COR-L47 (cell line): ENCODE measurements at regions not wholly inside any gene's neighbourhood (a gene's known extent, or its start where the extent isn't known, plus 50 kb on each side); places are given as distances from the start of the nearest gene placed in this dataset.
A peak's percentile ranks its signal among the peaks of the same experiment; 100 is the strongest.
"Not testable (repeated sequence)": the region's sequence is repeated elsewhere in the genome, so short reads cannot be mapped to it uniquely, and the experiment has no call there.

Source experiments
- DNase-seq: peaks from one replicate; lab custom pipeline; 2025; lab: John Stamatoyannopoulos, UW

DNA sequence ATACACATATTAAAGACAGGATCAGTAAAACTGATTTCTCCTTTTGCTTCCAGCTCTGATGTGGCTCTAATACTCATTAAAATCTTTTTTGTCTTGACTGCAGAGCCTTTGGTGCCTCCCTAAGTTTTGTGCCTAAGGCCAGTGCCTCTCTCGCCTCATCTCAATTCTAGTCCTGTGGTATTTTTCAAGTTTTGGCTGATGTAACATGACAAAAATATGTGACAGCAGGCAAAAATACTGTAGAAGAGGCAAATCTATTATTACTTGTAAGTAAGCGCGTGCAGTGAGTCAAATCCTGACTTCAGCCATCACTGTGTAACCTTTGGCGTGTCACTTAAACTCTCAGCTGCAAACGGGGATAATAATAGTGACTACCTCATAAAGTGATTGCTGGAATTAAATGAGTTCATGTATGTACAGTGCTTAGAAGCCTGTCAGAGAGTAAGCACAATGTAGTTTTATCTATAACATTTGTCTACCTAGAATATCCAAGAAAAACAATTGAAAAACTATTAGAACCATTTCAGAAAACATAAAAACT is 74.0 kb downstream of the MAB21L3 start:
- DNase-seq = no peak

DNA sequence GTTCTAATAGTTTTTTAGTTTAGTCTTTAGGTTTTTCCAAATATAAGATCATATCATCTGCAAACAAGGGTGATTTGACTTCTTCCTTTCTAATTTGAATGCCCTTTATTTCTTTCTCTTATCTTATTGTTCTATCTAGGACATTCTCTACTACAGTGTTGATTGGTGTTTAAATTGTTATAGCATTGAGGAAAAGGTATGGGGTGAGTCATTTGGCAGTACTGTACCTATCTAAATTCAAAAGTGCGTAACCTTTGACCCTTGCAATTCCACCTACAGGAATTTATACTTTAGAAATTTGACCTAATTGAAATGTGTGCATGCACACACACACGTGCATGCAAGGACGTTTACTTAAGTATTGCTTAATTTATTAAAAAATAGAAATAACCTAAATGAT is 78.3 kb downstream of the MAB21L3 start:
- DNase-seq = no peak

DNA sequence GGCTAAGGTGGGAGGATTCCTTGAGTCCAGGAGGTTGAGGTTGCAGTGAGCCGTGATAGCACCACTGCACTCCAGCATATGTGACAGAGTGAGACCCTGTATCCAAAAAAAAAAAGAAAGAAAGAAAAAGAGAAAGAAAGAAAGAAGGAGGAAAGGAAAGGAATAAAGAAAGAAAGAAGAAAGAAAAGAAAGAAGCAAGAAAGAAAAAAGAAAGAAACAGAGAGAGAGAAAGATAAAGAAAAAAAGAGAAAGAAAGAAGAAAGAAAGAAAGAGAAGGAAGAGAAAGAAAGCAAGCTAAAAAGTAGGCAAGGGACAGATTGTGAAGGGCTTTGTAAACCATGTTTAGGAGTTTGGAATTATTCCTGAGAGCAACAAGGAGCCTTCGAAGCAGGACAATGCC is 80.1 kb downstream of the MAB21L3 start:
- no peak for DNase-seq

GRCh38 chr1:116193768-116194167 is 82.6 kb downstream of the MAB21L3 start:
- DNase-seq = no peak

DNA sequence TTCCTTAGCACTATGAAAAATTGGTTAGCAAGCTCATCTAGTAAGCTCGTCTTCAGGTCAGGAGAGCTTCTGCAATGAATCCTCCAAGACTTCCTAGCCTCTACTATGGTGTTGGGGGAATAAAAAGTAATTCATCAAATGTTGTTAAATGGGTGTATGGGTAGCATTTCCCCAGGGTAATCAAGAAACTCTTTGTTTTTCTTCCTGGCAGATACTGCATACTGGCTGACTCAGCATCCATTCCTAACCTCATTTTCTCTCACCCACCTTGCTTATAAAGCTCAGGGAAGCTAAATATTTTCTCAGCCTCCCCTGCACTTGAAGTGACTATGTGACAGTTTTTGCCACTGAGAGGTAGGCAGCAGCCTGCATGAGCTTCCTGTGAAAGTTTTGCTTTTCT is 83.4 kb downstream of the MAB21L3 start:
- no peak for DNase-seq

GRCh38 chr1:116195077-116195868 is 84.1 kb downstream of the MAB21L3 start:
- no peak for DNase-seq

GRCh38 chr1:116200343-116200742 is 89.1 kb downstream of the MAB21L3 start:
- DNase-seq = not testable (repeated sequence)

DNA sequence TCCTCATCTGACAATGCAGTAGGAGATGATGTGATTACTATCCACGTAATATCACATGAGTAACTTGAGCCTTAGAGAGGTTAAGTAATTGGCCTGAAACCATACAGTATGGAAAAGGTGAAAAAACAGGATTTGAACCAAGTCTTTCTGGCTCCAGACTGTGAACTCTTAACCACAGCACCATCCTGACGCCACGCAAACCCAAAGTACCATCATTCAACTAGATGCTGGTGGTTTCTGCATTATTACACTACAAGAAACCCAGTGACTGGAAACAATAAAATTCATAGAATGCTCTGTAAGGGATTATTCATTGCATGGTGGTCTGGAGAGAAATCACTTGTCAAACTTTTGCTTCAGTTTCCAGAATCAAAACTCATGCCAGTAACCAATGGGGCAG is 90.7 kb downstream of the MAB21L3 start:
- no peak for DNase-seq

DNA sequence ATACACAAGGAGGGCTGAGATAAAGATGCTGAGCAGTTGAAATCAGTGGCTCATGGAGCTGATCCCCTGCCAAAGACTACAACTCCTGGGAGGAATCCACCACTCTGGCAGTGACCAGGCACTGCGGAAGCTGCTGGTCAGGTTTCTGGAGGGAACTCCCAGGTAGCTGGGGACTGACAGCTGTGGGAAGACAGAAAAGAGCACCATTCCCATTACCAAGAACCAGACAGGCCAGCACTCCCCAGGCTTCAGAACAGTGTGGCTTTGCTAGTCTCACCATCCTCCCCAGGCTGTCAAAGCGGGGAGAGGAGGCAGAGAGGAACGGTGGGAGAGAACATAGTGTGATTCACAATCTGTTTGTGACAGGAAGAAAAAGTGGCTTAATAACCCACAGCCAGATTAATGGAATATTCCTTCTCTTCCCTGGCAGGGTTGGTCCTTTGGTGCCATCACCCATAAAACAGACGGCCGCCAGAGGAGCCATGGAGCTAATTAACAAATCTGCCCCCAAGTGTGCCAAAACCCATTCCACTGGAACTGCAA is 92.1 kb downstream of the MAB21L3 start:
- DNase-seq = no peak

DNA sequence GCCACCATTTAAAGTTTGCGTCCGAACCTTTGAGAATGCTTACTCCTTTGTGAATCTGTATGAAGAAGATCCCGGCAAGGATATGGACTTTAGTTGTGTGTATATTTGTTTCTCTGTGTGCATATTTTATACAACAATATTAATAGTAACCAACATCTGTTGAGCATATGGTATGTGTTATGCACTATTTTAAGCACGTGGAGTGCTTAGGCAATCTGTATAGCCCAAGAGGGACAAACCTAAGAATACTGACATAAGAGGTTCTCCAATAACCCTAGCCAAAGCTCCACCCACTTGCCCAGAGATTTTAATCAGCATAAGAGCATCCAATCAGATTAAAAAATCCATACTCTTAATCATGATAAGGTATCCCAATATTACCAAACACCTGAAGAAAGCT is 92.7 kb downstream of the MAB21L3 start:
- DNase-seq = no peak

- no peak for DNase-seq
Measured at GRCh38 chr1:116205941-116206679, 94.9 kb downstream of the MAB21L3 start.

GRCh38 chr1:116207126-116207735 is 96.0 kb downstream of the MAB21L3 start:
- no peak for DNase-seq

DNA sequence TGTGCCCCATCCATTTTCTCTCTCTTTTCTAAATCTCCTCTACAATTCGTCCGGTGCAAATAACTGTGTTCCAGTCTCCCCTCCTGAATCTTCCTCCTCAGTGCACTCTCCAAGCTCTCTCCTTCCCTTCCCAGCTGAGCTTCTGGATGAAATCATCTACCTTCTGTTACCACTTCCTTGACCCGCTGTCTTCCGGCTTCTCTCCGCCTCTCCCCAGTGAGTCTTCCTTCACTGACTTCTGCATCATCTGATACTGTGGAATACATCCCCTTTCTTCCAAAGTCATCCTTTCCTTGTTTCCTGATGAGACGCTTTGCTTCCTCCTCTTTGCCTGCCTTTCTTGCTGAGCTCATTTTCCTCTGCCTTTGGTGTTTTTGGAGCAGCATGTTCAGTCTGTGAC is 96.9 kb downstream of the MAB21L3 start:
- DNase-seq = no peak

DNA sequence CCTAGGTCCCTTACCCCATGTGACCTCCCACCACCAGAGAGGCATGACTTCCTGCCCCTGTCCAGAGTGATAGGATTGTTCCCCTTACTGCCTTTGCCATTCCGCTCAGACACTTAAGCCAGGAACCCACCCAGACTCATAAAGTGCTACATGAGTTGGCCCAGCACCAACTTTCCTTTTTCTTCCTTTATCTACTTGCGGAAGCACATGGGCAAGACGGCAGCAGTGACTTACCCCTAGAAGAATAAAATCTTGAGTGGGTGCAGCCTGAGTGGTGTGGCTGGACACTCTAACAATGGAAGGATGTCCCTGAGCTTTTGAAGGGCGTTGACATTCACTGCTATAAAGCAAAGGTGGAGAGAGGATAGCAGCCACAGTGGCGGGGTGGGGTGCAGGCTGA is 100.1 kb downstream of the MAB21L3 start:
- DNase-seq = no peak

- DNase-seq = peak; percentile 12
Measured at GRCh38 chr1:116218922-116219321, 107.7 kb downstream of the MAB21L3 start.

DNA sequence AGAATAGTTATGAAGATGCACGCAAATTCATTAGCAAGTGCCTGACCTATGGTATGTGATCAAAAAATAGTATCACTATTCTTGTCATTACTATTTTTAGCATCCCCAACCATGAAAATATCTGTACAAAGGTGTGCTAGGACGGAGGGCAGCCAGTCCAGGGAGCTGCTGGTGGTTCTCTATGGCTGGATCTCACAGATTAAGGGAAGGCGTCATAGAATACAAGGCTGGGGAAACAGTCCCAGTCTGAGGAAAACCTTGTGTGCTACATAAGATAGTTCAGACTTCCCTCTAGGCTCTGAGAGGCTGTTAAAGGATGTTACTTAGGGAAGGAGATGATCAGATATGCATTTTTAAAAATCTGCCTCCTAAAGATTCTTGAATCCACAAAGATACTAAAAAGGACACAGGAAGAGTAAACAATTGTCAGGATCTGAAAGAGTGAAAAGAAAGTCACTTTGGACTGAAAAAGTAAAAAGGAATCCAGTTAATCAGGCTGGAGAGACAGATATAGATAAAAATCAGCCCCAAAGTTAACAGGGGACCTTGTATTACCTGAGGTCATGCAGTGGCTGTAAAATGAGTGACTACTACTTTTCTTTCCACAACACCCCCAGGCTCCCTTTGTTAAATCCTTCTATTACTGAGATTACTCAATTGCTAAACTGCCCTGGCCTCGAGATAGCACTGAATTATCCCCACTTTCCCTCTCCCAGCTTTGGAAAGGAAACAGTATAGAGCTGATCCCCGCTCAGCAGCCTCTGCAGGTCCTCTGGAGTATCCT is 108.6 kb downstream of the MAB21L3 start:
- DNase-seq = no peak

GRCh38 chr1:116224111-116224510 is 112.9 kb downstream of the MAB21L3 start:
- DNase-seq = no peak

- DNase-seq = no peak
Measured at GRCh38 chr1:116224561-116224960, 113.4 kb downstream of the MAB21L3 start.

DNA sequence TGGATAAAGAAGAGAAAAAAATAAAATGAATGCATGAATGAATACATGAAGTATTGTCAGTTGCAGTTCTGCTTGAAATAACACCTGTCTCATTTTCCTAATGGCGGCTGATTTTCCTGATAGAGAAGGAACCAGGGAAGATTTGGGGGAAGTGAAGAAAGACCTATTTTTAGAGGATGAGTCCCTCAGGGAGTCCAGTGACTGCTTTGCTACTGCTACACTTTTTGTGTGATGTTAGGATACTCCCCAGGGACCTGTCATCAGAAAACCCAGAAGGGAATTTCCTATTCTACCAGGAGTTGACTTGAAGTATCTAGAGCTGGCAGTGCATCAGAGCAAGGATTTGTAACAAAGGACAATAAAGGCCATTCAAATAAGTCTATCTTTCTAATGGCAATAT is 114.8 kb downstream of the MAB21L3 start:
- no peak for DNase-seq

DNA sequence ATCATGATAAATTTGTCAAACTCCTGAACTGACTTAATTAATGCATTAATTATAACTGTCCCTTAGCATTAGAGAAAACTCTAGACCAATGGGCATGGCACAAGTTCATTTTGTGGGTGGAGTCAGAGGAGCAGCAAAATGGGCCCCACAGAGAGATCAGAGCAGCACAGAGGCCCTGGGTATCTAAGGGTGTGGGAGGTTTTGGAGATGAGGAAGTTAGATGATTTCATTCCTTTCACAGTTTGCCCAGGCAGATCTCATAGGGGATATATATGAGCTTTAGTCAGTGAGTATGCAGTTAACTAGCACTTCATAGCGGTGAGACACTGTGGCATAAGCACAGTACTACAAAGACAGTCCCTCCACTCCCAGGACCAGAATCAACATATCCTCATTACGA is 117.3 kb downstream of the MAB21L3 start:
- DNase-seq = no peak

- no peak for DNase-seq
Measured at GRCh38 chr1:116230712-116231111, 119.5 kb downstream of the MAB21L3 start.

GRCh38 chr1:116231752-116232151 is 120.6 kb downstream of the MAB21L3 start:
- DNase-seq = no peak
